Astrocyte (in vitro differentiated cells and primary cell): ENCODE measurements at regions not wholly inside any gene's neighbourhood (a gene's known extent, or its start where the extent isn't known, plus 50 kb on each side); places are given as distances from the start of the nearest gene placed in this dataset.
"Not testable (repeated sequence)": the region's sequence is repeated elsewhere in the genome, so short reads cannot be mapped to it uniquely, and the experiment has no call there.

Source experiments
- CTCF ChIP-seq: IDR thresholded peaks from 2 replicates; pipeline ENCODE4 v1.5.1; 2011; ENCODE audit warnings: low read depth, mild to moderate bottlenecking, inconsistent platforms, low read length, moderate library complexity; ENCODE audit not compliant: insufficient read depth
- EZH2 ChIP-seq: IDR thresholded peaks from 2 replicates; pipeline ENCODE4 v1.6.1; 2012; ENCODE audit warnings: mild to moderate bottlenecking, low read length, inconsistent platforms; ENCODE audit not compliant: insufficient read depth

- TF ChIP-seq EZH2, CTCF: not testable (repeated sequence)
These were observed 116.2 kb downstream of the SYF2 start for GRCh38 chr1:25116117-25116516.
